Transverse colon (tissue), 4 donors: ENCODE measurements at regions not wholly inside any gene's neighbourhood (a gene's known extent, or its start where the extent isn't known, plus 50 kb on each side); places are given as distances from the start of the nearest gene placed in this dataset.

Experiments used
- DNase-seq: peaks from one replicate; pipeline ENCODE4 v3.0.0-alpha.2; 2019
- H3K27ac ChIP-seq, 4 donors: fragments of 200-600 bp; sonication (generic); 2 replicates each; pipeline ENCODE4 v1.5.1; 2016 to 2018; ENCODE audit warnings: inconsistent platforms in 4 of 4
- H3K27me3 ChIP-seq: fragments of 200-600 bp; sonication (generic); 2 replicates; pipeline ENCODE4 v1.5.1; 2017; ENCODE audit warnings: inconsistent platforms
- H3K36me3 ChIP-seq, 4 donors: fragments of 200-600 bp; sonication (generic); 2 replicates each; pipeline ENCODE4 v1.5.1; 2017 to 2019; ENCODE audit warnings: inconsistent platforms in 4 of 4
- H3K4me1 ChIP-seq, 4 donors: fragments of 200-600 bp; sonication (generic); 2 replicates each; pipeline ENCODE4 v1.5.1; 2017 to 2020; ENCODE audit warnings: inconsistent platforms in 4 of 4
- H3K4me3 ChIP-seq, 4 donors: fragments of 200-600 bp; sonication (generic); 1 replicate in 1 of 4; 2 replicates in 3 of 4; pipeline versions ENCODE4 v1.5.1 to v1.6.1; 2017 to 2019; ENCODE audit warnings: inconsistent platforms in 4 of 4
- H3K9me3 ChIP-seq, 2 donors: fragments of 200-600 bp; sonication (generic); 2 replicates each; pipeline ENCODE4 v1.5.1; 2017 to 2019; ENCODE audit warnings: inconsistent platforms in 2 of 2
- CTCF ChIP-seq, 5 experiments: fragments of 200-600 bp in 3 of 5; fragments of 450-650 bp in 2 of 5; sonication (generic) in 3 of 5; IDR thresholded peaks; 1 replicate in 2 of 5; 2 replicates in 3 of 5; pipeline ENCODE4 v1.5.1; 2016 to 2017; ENCODE audit warnings: antibody characterized with exemption in 5 of 5, inconsistent platforms in 3 of 5, mild to moderate bottlenecking in 2 of 5, moderate library complexity in 1 of 5
- EP300 ChIP-seq: sonication (generic); formaldehyde crosslinking; IDR thresholded peaks from one replicate; pipeline ENCODE4 v1.6.1; 2017; ENCODE audit warnings: antibody characterized with exemption, low read depth
- POLR2A ChIP-seq: fragments of 450-650 bp; IDR thresholded peaks from one replicate; pipeline ENCODE4 v1.6.1; 2016; ENCODE audit warnings: antibody characterized with exemption, mild to moderate bottlenecking, moderate library complexity
- POLR2AphosphoS5 ChIP-seq, 3 donors: sonication (generic); formaldehyde crosslinking; IDR thresholded peaks; one replicate each; pipeline ENCODE4 v1.6.1; 2016; ENCODE audit warnings: antibody characterized with exemption in 3 of 3
- WGBS, 2 donors: methylation state at CpG; one replicate each; pipeline ENCODE4 v1.1.5; 2018; ENCODE audit warnings: low coverage in 1 of 2; 5-methylcytosine and 5-hydroxymethylcytosine counted together
- in situ Hi-C, 4 donors: fragments of 200-750 bp; cut with MboI; loops; one replicate each; pipeline versions ENCODE4 v1.15.0 to v1.15.1; 2017; ENCODE audit warnings: low sequenced_read_pairs in 3 of 4, low pct_ligation_motif_present in 1 of 4, low pct_unique_long_range_greater_than_20kb in 1 of 4
- intact Hi-C: fragments of 100-400 bp; cut with DNase I; formaldehyde crosslinking; loops from one replicate; pipeline ENCODE4 v1.15.1; 2023; ENCODE audit warnings: low total_unique reads

DNA sequence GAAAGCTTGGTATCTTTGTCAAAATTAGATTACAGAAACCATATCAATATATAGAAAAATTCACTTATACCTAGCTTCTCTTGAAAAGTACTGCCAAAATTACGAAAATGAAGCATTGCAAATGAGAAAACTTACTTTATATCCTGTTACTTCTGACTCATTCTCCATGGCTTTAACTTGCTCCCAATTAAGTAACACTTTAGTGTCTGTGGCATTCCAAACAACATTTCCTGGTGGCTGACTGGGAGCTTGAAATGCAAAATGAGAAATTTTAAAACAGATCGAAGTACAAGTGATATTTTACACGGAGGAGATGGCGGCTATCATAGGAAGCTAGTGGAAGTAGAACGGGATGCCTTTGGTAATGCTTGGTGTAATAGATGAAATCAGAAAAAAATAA is 347.3 kb downstream of the CNTN3 start:
- Histone ChIP-seq H3K27ac (no peak overlapping the region), H3K4me3 (no peak overlapping the region), H3K9me3 (no peaks in the 10 kb centered on the region), H3K4me1 (no peaks in the 10 kb centered on the region), H3K36me3 (no peaks in the 10 kb centered on the region), H3K27me3 (no peaks in the 10 kb centered on the region)
- DNase-seq, result no peak
- in situ Hi-C loops, result no loop called here
- intact Hi-C loops, result no loop called here
- WGBS, 2 donors, result 69 to 81% methylated on average over 5 of the region's 5 CpGs
- no peak for TF ChIP-seq EP300
- TF ChIP-seq POLR2A, result no peak
- TF ChIP-seq CTCF (IDR thresholded peaks at IDR 0.05), result no peak
- no peak for TF ChIP-seq POLR2AphosphoS5 (IDR thresholded peaks at IDR 0.05)

DNA sequence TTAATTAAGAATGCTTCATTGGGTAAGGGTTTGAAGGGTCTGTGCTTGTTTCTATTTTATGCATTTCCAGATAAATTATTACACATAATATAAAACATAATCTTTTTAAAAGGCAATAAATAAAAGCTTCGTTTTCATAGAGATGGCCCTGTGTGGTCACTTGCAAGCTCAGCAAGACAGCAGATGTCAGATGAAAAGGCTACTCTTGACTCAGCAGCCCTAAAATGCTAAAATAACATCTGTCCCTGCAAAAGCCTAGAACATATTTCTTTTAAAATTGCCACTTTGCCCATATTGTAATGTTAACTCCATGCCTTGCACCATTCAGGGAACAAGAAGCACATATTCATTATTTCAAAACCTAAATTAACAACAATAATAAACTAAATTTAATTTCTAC is 349.4 kb downstream of the CNTN3 start:
- no peaks in the 10 kb centered on the region for H3K27me3 ChIP-seq
- H3K36me3 ChIP-seq, result no peaks in the 10 kb centered on the region
- no peak overlapping the region for H3K27ac ChIP-seq
- TF ChIP-seq EP300 (no peak), CTCF (IDR thresholded peaks at IDR 0.05) (no peak), POLR2AphosphoS5 (IDR thresholded peaks at IDR 0.05) (no peak), POLR2A (no peak)
- in situ Hi-C loops (no loop called here), intact Hi-C loops (no loop called here)
- DNase-seq, result no peak
- WGBS, 2 donors, result 43 to 73% methylated on average over 1 of the region's 1 CpG
- H3K9me3 ChIP-seq, result no peaks in the 10 kb centered on the region
- no peaks in the 10 kb centered on the region for H3K4me1 ChIP-seq
- H3K4me3 ChIP-seq, result no peak overlapping the region

- Histone ChIP-seq H3K27ac (no peak overlapping the region), H3K9me3 (no peaks in the 10 kb centered on the region), H3K27me3 (no peaks in the 10 kb centered on the region), H3K36me3 (no peaks in the 10 kb centered on the region), H3K4me1 (no peaks in the 10 kb centered on the region), H3K4me3 (no peak overlapping the region)
- no peak for DNase-seq
- in situ Hi-C loops (no loop called here), intact Hi-C loops (no loop called here)
- WGBS, 2 donors, result 57 to 77% methylated on average over 1 of the region's 1 CpG
- no peak for TF ChIP-seq EP300
- no peak for TF ChIP-seq POLR2A
- no peak for TF ChIP-seq POLR2AphosphoS5 (IDR thresholded peaks at IDR 0.05)
- TF ChIP-seq CTCF (IDR thresholded peaks at IDR 0.05), result no peak
Observed at GRCh38 chr3:74263031-74263430, 351.4 kb downstream of the CNTN3 start.

DNA sequence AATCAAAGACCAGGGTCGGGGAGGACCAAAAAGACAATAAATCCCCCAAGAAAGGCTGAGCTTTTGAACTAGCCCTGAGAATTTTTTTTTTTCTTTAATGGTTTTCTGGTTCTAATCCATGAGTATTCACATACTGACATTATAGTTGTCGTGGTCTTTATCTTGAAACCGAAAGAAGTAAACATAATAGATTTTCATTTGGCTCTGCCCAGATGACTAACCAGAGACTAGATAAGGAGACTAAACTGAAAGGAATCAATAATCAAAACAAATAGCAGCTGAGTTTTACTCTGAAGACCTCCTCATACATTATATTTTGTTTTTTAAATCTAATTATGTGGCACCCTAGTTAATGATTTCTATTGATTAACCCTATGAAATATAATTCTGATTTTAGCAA is 381.4 kb downstream of the CNTN3 start:
- in situ Hi-C loops, result no loop called here
- no peak overlapping the region for H3K4me3 ChIP-seq
- no peaks in the 10 kb centered on the region for H3K36me3 ChIP-seq
- no peak for DNase-seq
- intact Hi-C loops, result no loop called here
- TF ChIP-seq CTCF (IDR thresholded peaks at IDR 0.05) (no peak), POLR2A (no peak), EP300 (no peak), POLR2AphosphoS5 (IDR thresholded peaks at IDR 0.05) (no peak)
- no peak overlapping the region for H3K27ac ChIP-seq
- no peaks in the 10 kb centered on the region for H3K27me3 ChIP-seq
- no peaks in the 10 kb centered on the region for H3K4me1 ChIP-seq
- WGBS, 2 donors, result 52 to 64% methylated on average over 3 of the region's 3 CpGs
- H3K9me3 ChIP-seq, result no peaks in the 10 kb centered on the region
